Endothelial cell of umbilical vein (primary cell): ENCODE measurements at regions not wholly inside any gene's neighbourhood (a gene's known extent, or its start where the extent isn't known, plus 50 kb on each side); places are given as distances from the start of the nearest gene placed in this dataset.

ENCODE experiments used
- BruUV-seq: library from RNA; stranded (reverse); fragments of 400-500 nt; replicated peaks from 2 replicates; lab custom pipeline; 2021; lab: Mats Ljungman, UMichigan
- CTCF ChIA-PET: fragments of 300-600, 350-600 bp; sonication (Branson Sonifier 250); formaldehyde crosslinking; loops from one replicate; lab custom pipeline; 2021; ENCODE audit warnings: antibody characterized with exemption, inconsistent platforms; lab: Charles Lee
- POLR2A ChIA-PET: fragments of 300-600, 350-600 bp; sonication (Branson Sonifier 250); formaldehyde crosslinking; loops from one replicate; lab custom pipeline; 2021; ENCODE audit warnings: antibody characterized with exemption, inconsistent platforms; lab: Charles Lee
- DNase-seq: peaks from one replicate; pipeline ENCODE4 v3.0.0-alpha.2; 2011; ENCODE audit warnings: low read depth, low spot score
- FAIRE-seq: peaks from 2 replicates; lab custom pipeline; 2011; peaks lifted over from hg19 to GRCh38; lab: Jason Lieb, UNC
- H2AFZ ChIP-seq: 2 replicates; pipeline ENCODE4 v1.6.0; 2012; ENCODE audit warnings: low read depth, low read length, control low read depth, inconsistent platforms
- H3K27ac ChIP-seq: 2 replicates; pipeline ENCODE4 v1.5.1; 2011; ENCODE audit warnings: low read depth, mild to moderate bottlenecking, control low read depth, low read length, moderate library complexity; ENCODE audit not compliant: insufficient read depth
- H3K27me3 ChIP-seq, 2 experiments: 2 replicates each; pipeline versions ENCODE4 v1.6.0 to v1.6.1; 2011; ENCODE audit warnings: low read length in 2 of 2, mixed read lengths in 1 of 2; ENCODE audit not compliant: control insufficient read depth in 2 of 2, insufficient read depth in 2 of 2
- H3K36me3 ChIP-seq, 2 experiments: 2 replicates in 1 of 2; 3 replicates in 1 of 2; pipeline ENCODE4 v1.5.1; 2011; ENCODE audit warnings: low read length in 2 of 2, mild to moderate bottlenecking in 1 of 2, moderate library complexity in 1 of 2; ENCODE audit not compliant: control insufficient read depth in 2 of 2, insufficient read depth in 2 of 2; ENCODE audit errors: extremely low read depth in 1 of 2
- H3K4me1 ChIP-seq: 3 replicates; pipeline ENCODE4 v1.5.1; 2011; ENCODE audit warnings: mild to moderate bottlenecking, low read length; ENCODE audit not compliant: control insufficient read depth, insufficient read depth; ENCODE audit errors: extremely low read depth
- H3K4me2 ChIP-seq: 2 replicates; pipeline ENCODE4 v1.6.1; 2011; ENCODE audit warnings: low read length, control low read depth, mixed read lengths; ENCODE audit not compliant: insufficient read depth
- H3K4me3 ChIP-seq, 3 experiments: fragments of 200-600 bp in 1 of 3; sonication (generic), shearing (Covaris generic) in 1 of 3; replicated peaks in 1 of 3; 2 replicates each; pipeline ENCODE4 v1.5.1; 2011 to 2016; ENCODE audit warnings: control low read depth in 3 of 3, low read length in 3 of 3, mild to moderate bottlenecking in 2 of 3, inconsistent platforms in 1 of 3, low read depth in 1 of 3, moderate library complexity in 1 of 3; ENCODE audit not compliant: insufficient read depth in 1 of 3
- H3K79me2 ChIP-seq: 2 replicates; pipeline ENCODE4 v1.6.0; 2012; ENCODE audit warnings: low read length, inconsistent platforms; ENCODE audit not compliant: control insufficient read depth, insufficient read depth
- H3K9ac ChIP-seq: replicated peaks from 2 replicates; pipeline ENCODE3; 2011; ENCODE audit warnings: low read length, control low read depth; ENCODE audit not compliant: insufficient read depth; ENCODE audit errors: extremely low read depth
- H3K9me1 ChIP-seq: replicated peaks from 3 replicates; pipeline ENCODE4 v1.6.0; 2011; ENCODE audit warnings: mild to moderate bottlenecking, low read length; ENCODE audit not compliant: control insufficient read depth, insufficient read depth; ENCODE audit errors: extremely low read depth
- H3K9me3 ChIP-seq: replicated peaks from 2 replicates; pipeline ENCODE4 v1.5.1; 2012; ENCODE audit warnings: low read length, inconsistent platforms; ENCODE audit not compliant: control insufficient read depth, insufficient read depth
- H4K20me1 ChIP-seq: replicated peaks from 2 replicates; pipeline ENCODE3; 2011; ENCODE audit warnings: mild to moderate bottlenecking, low read length; ENCODE audit not compliant: control insufficient read depth, insufficient read depth; ENCODE audit errors: extremely low read depth
- CTCF ChIP-seq, 2 donors: IDR thresholded peaks; 1 replicate in 1 of 2; 2 replicates in 1 of 2; pipeline ENCODE4 v1.5.1; 2011; ENCODE audit warnings: low read length in 2 of 2, mild to moderate bottlenecking in 2 of 2, moderate library complexity in 2 of 2, control low read depth in 1 of 2, inconsistent platforms in 1 of 2, low read depth in 1 of 2; ENCODE audit not compliant: insufficient read depth in 1 of 2; ENCODE audit errors: extremely low read depth in 1 of 2
- EZH2 ChIP-seq: IDR thresholded peaks from 2 replicates; pipeline ENCODE4 v1.6.1; 2012; ENCODE audit warnings: borderline replicate concordance, low read depth, mild to moderate bottlenecking, moderate library complexity, low read length, inconsistent platforms; ENCODE audit not compliant: severe bottlenecking
- FOS ChIP-seq: IDR thresholded peaks from 2 replicates; pipeline ENCODE4 v1.6.1; 2011; ENCODE audit warnings: mild to moderate bottlenecking, low read length, moderate library complexity, borderline replicate concordance; ENCODE audit not compliant: insufficient read depth
- GATA2 ChIP-seq: IDR thresholded peaks from 2 replicates; pipeline ENCODE4 v1.7.0; 2011; ENCODE audit warnings: low read depth, mild to moderate bottlenecking, moderate library complexity, mixed read lengths, low read length; ENCODE audit not compliant: insufficient read length, insufficient read depth
- JUN ChIP-seq: IDR thresholded peaks from 2 replicates; pipeline ENCODE4 v1.6.1; 2011; ENCODE audit warnings: borderline replicate concordance, low read depth; ENCODE audit not compliant: insufficient read length, insufficient read depth
- MAX ChIP-seq: IDR thresholded peaks from 2 replicates; pipeline ENCODE4 v1.6.1; 2011; ENCODE audit not compliant: insufficient read depth, insufficient read length
- MYC ChIP-seq: IDR thresholded peaks from one replicate; pipeline ENCODE4 v1.6.1; 2011; ENCODE audit warnings: mild to moderate bottlenecking, low read depth, low read length
- POLR2A ChIP-seq: IDR thresholded peaks from 2 replicates; pipeline ENCODE4 v1.6.1; 2012; ENCODE audit warnings: low read depth, mild to moderate bottlenecking, control low read depth, low read length
- POLR2AphosphoS5 ChIP-seq: IDR thresholded peaks from 2 replicates; pipeline ENCODE4 v1.6.1; 2012; ENCODE audit warnings: low read depth, mild to moderate bottlenecking, control low read depth, low read length, moderate library complexity; ENCODE audit not compliant: insufficient read depth
- dilution Hi-C: fragments of 300-500 bp; cut with MboI; formaldehyde crosslinking; loops from one replicate; pipeline ENCODE4 v1.15.0; 2019; ENCODE audit warnings: low sequenced_read_pairs; ENCODE audit not compliant: extremely low pct_ligation_motif_present
- intact Hi-C: fragments of 100-400 bp; cut with micrococcal nuclease; formaldehyde crosslinking; loops from one replicate; pipeline ENCODE4 v1.10.0; 2022

GRCh38 chr11:134477486-134477885 lies 65.4 kb upstream of the B3GAT1 start:
- DNase-seq (no peak), FAIRE-seq (no peak)
- Histone ChIP-seq H3K9me1 (no peaks in the 10 kb centered on the region), H2AFZ (no peak overlapping the region), H3K4me1 (no peaks in the 10 kb centered on the region), H3K27ac (no peak overlapping the region), H3K36me3 (no peaks in the 10 kb centered on the region), H4K20me1 (no peaks in the 10 kb centered on the region), H3K27me3 (no peaks in the 10 kb centered on the region), H3K4me2 (no peak overlapping the region), H3K4me3 (no peak overlapping the region), H3K9me3 (no peaks in the 10 kb centered on the region), H3K9ac (no peak overlapping the region), H3K79me2 (no peaks in the 10 kb centered on the region)
- POLR2A ChIA-PET, result no interaction called here
- CTCF ChIA-PET, result no interaction called here
- no TSS peak for BruUV-seq
- intact Hi-C loops (no loop called here), dilution Hi-C loops (no loop called here)
- TF ChIP-seq JUN (no peak), EZH2 (no peak), MYC (no peak), FOS (no peak), POLR2AphosphoS5 (no peak), CTCF (IDR thresholded peaks at IDR 0.05; ENCODE audit: extremely low read depth in 1 of 2, insufficient read depth in 1 of 2, low read depth in 1 of 2, low read length in 2 of 2) (no peak), POLR2A (no peak), MAX (no peak), GATA2 (no peak)
